HG03045 (cell line): ENCODE measurements at regions not wholly inside any gene's neighbourhood (a gene's known extent, or its start where the extent isn't known, plus 50 kb on each side); places are given as distances from the start of the nearest gene placed in this dataset.
"Not testable (repeated sequence)": the region's sequence is repeated elsewhere in the genome, so short reads cannot be mapped to it uniquely, and the experiment has no call there.

ENCODE experiments used
- ATAC-seq: cut with Tn5 transposase; IDR thresholded peaks from one replicate; pipeline ENCODE4 v1.9.1; 2021; ENCODE audit warnings: mild to moderate bottlenecking, moderate library complexity; ENCODE audit not compliant: unreplicated experiment

DNA sequence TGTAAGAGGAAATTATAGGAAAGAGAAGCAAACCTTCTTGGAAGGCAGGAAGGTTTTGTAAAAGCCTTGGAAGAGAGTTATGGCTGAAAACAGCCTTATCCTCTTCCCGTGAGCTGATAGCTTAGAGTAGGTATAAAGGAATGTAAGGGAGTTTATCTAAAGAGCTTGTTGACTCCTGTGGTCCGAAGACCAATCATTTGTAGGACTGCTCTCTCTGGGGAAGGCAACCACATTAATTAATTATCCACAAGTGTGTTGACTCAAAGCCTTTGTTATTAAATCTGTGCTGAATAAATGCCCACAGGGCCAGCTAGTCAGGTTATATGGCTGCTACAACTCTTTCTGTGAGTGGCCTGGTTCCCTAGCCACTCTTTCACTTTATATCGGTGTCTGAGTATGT, 452.1 kb upstream of the RASGRP1 start:
- ATAC-seq, result no peak

DNA sequence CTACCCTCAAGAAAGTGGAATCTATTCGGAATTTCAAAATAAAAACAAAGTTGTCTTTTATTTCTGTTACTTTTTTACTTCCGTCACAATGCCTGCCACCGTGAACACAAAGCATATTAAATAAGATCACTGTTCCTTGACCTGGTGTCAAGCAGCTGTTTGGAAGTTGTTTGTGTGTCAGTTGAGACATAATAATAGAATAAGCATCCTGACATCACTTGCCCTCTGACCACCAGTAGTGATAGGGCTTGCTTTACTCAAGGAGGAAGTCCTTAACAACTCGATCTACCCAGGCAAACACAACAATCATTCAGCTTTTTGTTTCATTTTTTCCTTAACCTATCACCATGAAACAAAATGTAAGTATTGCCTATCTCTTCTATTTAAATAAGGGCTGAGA, 454.4 kb upstream of the RASGRP1 start:
- ATAC-seq, result no peak

DNA sequence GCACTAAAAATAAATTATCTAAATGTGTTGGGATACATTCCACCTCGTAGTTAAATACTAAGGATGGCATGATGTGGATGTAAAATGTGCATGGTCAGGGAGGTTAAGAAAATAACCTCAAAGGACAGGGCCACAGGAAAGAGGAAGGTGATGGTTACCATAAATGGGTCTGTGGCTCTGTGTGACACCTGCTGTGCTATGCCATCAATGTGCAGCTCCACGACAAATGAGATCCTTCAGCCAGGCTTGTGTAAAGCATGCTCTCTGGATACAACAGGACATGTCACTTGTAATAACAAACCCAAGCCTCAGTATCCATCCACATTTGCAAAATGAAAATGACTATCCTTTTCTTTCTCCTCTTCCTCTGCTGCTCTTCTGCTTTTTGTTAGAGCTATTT, 456.7 kb upstream of the RASGRP1 start:
- no peak for ATAC-seq

DNA sequence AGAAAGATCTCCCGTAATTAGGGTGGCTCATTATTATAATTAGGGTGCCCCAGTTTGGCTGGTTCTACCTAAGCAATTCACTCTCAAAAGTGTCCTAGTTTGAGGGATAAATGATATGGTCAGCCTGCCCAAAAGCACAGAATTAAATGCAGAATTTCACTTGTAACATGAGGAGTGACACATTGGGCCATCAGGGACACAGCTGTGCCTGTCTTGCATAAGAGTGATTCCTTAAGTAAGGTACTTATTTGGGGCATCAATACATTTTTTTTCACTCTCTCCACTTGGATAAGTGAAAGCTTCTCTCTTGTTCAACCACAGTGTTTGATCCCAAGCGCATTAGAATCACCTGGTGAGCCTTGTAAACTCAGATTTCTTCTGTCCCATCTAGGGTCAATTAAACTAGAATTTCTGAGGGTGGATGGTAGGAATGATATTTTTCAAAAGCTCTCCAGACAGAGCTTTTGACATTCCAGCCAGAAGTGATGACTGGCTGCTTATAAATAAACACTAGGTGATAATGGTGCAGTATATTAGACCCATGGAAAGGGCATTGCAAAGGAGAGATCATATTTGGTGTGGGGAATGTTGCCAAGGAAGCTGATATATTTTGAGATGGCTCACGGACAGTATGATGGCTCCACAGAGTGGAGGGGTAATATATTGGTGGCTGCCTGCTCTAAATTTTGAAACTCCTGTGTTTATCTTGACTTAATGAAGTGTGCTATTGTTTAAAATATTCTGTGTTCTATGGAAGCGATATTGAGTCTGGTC, 458.1 kb upstream of the RASGRP1 start:
- ATAC-seq, result no peak

DNA sequence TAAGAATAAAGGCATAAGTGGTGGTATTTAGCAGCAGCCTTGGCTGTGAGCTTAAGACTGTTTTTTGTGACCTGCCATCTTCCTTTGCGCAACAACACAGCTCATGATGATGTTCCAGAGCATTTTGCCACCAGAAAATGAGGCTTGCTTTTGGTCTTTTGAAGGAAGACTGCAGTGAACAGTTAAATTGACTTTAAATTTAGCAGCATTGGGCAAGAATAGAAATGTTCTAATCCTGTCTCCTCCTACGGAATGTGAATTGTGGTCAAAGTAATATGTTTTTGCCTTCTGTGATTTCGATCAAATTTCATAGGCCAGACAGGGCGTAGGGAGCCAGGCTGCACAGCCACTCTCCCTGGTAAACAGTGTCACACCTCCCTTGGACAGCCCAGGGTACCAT, 460.7 kb upstream of the RASGRP1 start:
- ATAC-seq, result no peak

DNA sequence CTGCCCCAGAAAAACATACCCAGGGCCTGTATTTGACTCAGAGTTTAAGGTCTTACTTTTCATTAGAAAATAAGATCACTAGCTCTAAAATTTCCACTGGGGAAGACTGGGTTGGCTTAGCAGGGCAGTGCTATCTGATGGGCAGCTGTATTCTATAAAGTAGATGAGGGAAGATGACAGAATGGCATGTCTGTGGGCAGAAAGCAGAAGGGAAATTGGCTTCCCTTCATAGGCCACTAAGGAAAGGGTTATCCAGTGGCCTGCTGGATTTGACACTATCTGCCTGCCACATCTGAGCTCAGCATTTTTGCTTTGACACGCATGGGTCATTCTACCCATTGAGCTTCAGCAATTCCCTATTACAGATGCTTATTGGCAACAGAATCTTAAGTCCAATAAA, 461.3 kb upstream of the RASGRP1 start:
- no peak for ATAC-seq

DNA sequence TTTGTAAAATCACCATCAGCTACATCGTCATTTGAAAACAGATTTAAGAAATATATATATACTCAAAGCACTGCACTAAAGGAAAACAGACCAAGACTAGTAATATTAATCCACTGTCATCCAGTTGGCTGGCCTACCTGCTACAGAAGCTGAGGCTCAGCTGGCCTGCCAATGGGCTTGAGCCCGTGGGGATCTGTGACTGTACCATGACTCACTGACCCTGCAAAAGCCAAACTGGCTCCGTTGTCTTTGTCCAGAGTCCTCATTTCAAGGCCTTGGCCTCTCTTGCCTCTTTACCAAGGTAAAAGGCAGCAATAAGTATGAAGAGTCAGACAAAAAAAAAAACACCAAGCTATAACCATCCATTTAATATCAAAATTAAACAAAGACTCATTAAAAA, 463.5 kb upstream of the RASGRP1 start:
- ATAC-seq, result no peak

DNA sequence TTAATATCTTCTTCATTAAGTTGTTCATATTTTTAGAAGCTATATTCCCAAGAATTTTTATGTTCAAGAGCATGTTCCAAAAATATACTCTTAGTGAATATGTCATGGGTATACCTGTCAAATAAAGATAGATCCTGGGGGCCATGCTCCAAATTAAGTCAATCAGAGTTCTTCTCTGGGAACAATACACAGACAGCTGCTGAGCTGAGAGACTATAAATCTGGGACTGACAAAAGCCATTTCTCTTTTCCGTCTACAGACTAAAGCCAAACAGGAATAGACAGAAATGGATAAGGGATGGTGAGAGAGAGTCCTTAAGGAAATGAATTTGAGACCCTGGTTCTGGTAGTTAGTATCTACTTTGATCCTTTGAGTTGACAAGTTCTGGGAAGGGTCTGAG, 465.1 kb upstream of the RASGRP1 start:
- no peak for ATAC-seq

DNA sequence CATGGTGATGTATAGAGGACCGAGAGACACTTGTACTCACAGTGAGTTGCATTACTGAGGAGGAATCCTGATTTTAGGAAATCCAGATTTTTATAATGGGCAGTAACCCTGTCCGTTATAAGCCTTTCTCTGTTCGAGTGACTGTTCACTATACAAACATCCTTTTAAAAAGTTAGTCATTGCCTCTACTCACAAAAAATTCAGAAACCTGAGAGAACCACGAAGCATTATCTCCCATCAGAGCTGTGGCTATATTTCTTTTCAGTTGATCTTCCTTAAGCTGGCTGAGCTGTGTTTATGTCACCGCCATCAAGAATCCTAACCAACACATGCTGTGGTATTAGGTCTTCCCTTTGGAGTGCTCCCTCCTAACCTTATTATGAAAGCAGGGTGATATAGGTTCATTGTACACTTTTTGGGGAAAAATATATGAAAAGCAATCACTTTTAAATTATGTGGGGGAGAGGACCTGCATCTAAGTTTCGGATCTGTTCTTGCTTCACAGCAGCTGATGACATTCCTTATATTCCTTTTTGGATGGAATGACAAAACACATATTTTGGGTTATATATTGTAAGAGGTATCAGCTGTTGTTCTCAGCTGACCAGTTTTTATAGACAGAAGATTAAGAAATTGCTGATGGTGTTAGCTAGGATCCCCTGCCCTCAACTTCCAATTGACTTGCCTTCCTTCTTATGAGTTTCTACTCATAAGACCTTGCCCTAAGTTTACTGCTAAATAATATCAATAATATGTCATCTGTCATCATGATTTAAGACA, 465.9 kb upstream of the RASGRP1 start:
- ATAC-seq, result no peak

DNA sequence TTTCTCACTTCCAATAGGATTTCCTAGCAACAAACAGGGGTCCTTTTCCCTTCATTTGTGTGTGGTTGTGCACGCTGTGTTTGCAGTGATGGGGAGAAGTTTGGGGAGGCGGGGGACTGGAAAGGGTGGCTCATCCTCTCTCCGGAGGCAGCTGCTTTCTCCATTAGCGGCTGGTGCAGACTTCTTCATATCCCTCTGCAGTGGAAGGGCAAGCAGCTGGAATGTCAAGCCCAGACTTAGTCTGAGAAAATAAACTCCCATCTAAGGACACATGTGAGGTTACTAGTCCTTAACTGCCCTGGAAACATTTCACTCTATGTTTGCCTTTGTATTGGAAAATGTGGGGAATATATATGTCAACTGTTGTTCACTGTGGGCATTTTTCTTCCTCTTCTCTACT, 467.0 kb upstream of the RASGRP1 start:
- ATAC-seq, result no peak

DNA sequence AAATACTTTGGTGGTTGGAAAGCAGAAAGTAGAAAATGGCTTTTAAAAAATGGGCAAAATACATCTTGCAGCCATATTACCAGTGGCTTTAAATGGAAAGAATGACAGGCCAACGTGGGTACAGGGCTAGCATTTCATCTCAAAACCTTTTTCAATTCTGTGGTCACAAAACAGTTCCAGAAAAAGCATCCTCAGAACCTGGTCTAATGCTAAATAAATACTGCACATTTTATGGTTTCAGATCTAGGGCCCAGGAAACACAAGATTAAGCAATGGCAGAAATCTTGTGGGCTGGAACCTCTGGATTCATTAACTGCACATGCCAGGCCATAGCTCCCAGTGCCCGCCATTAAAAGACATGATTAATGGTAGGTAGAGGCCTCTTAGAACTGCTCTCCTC, 470.2 kb upstream of the RASGRP1 start:
- ATAC-seq, result no peak

DNA sequence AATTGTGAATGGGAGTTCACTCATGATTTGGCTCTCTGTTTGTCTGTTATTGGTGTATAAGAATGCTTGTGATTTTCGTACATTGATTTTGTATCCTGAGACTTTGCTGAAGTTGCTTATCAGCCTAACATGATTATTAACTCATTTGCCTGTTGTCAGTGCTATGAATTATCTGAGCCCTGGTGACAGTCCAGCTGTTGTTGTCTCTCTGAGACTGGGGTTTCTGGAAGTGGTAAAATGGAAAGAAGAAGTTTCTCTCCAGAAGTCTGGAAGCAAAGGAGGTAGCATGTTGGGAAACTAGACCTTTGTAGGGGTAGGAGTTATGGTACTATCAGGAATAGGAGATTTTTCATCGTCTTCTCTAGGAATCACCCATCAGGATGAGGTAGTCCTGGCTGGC, 473.0 kb upstream of the RASGRP1 start:
- ATAC-seq, result not testable (repeated sequence)

DNA sequence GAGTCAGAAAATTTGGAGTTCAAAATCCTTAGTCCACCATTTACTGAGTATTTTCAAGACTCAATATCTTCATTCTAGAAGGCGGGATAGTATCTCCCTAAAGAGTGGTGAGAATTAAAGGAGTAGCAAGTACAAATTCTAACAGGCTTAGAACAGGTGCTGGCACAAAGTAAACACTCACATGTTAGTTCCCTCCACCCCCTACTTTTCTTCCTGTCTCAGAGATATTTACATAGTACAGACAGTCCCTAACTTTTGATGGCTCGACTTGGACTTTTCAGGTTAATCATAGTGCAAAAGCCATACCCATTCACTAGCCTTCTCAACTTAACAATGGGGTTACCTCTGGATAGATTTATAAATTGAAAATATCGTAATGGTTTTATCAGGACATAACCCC, 476.2 kb upstream of the RASGRP1 start:
- no peak for ATAC-seq

DNA sequence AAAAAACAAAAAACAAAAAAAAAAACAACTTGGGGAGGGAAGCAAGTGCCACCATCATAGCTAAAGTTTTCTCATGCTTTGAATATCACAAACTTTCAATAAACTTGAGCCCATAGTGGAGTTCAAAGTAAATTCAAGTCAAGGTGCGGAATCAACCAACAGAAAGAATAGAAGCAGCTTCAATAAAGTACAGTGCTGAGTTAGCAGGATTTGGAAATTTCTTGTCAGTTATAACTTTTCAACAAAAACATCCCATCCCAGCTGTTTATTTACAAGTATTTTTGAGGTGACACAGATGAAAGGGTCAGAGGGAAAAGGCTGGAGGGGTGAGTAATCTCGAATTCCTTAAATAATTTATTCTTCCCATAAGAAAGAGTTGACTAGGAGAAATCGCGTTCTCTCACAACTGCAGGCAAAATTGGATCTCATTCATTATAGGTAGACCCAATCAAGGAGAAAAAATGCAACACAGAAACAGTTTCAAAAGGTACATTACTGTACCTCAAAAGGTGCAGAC, 477.4 kb upstream of the RASGRP1 start:
- ATAC-seq, result no peak

DNA sequence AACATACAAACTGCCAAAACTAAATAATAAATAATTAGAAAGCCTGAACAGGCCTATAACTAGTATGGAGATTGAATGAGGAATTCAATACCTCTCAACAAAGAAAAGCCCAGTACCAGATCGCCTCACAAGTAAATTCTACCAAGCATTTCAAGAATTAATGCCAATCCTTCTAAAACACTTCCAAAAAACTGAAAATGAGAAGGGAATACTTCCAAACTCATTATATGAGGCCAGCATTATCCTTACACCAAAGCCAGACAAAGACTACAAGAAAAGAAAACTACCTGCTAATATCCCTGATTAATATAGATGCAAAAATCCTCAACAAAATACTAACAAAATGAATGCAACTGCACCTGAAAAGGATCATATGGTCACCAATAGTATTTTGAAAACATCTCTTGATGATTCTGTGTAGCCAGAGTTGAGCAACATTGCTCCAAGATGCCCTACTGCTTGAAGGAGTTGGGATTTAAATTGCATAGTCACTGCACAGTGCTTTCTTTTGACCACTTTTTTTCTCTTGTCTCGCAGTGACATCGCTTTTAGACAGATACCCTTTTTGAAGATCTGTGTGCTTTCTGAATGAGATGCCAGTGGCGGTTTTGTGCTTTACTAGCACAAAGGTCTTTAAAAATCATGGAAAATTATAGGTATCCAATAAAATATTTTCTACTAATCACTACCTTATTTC, 487.2 kb upstream of the RASGRP1 start:
- ATAC-seq, result no peak

DNA sequence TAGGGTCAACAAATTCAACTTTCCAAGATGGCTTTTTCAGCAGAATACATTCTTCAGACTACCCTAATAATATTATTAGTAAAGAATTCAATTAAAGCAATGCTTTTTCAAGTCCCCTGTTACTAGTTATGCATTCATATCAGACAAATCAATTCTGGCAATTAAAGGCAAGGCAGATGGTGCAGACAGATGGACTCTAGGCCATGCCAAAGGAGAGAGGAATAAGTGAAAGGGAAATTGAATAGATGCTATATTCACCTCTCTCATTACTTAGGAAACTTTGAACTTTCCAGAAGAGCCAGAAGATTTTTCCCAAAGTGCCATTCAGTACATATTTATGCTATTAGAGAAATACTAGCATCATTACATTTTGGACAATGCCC, 487.7 kb upstream of the RASGRP1 start:
- ATAC-seq, result no peak

DNA sequence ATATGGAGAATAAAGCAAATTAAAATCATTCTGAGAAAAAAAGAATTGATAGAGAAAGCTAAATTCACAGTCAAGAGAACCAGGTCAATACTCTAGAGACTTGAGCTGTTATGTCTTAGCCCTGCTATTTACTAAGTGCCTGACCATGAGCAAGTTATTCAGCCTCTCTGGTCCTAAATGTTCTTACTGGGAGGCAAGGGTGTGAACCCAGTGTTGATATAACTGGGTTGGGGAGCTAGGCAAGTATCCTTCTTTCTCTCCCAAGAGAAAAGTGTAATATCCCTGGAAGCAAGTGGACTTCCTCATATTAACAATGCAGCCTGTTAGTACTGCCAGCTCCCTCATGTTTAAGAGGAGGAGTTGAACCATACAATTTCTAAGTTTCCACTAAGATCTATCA, 488.9 kb upstream of the RASGRP1 start:
- ATAC-seq, result no peak

DNA sequence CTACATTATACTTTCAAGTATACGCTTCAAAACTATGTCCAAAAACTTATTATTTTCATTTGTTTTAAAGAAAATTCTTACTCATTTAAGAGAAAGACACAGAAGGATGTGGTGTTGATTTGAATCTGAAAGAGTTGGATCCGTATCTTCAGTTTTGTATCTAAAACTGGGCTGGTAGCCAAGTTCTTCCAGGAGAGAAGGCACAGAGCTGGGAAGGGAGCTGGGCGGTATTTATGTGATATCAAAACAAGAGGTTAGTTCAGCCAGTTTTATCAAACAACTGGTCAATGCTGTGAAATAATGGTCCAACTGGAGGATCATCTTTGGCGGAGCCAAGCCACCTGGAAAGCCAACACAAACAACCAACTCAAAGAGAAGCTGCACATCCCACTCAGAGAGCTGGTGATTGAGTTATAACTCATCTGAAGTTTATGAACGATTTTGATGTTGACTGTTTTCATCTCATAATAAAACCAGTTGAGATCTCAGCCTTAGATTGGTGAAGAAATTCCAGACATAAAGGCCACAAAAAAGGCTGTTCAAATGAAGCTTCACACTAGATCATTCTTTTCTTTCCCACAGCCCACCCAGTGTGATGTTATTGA, 489.6 kb upstream of the RASGRP1 start:
- no peak for ATAC-seq

DNA sequence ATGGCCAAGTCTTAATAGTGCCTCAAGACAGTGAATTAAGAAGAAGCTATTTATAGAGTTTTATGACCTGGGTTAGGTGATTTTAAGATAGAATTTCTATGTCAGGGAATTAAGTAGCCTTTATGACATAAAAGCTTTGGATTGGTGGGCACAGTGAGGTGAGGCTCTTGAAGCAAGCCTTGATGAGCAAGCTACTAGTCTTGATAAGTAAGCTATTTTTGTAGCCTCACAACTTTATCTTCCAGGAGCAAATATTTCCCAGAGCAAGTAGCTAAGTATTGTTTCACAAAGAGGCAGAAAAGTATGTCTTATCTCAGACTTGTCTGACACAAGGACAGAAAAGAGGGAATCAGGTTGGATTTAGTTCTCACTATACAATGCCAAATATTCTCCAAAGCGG, 491.7 kb upstream of the RASGRP1 start:
- ATAC-seq, result no peak

DNA sequence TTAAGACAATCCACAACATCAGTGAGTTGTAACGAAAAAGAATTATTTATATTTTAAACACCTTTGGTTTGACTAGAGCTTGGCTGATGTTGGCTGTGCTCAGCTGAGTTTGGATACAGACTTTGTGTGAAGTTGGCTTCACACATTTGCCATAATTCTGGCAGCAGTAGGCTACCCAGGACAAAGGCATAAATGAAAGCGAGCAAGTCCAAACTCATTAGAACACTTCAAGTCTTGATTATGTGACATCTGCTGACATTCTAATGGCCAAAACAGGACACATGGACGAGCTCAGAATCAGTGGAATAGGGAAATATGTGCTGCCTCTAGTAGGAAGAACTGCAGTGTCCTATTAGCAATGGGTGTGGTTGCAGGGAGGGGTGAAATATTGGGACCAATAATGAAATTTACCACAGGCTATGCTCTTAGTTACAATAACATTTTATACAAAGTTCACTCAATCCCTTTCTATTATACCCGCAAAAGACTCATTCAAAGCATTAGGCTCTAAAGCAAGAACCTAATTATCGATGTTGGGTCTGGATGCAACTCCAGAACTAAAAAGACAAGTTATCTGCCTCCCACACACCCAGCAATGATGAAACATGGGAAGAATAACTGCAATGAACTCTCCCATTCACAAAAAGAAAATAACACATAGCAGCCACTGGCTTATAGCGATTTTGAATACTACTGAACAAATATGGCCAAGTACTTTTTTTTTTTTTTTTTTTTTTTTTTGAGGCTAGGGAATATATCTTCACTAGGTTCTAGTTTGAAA, 493.9 kb upstream of the RASGRP1 start:
- ATAC-seq, result no peak

DNA sequence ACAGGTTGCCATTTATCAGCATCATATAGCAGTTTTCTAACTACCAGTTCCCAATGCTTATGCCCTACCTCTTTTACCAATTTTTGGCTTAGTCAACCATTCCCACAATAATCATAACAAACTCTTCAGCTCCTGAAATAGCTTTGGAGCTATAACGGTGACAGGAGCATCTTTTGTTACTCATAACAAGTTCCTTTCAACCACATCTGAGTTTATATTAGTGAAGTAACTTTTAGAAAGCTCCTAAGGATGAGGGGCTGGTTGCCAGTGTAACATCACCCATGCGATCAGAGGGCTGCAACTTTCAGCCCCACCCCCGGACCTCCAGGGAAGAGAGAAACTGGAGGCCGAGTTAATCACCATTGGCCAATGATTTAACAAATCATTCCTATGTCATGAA, 495.3 kb upstream of the RASGRP1 start:
- no peak for ATAC-seq
